HG02588 (cell line): ENCODE measurements at regions not wholly inside any gene's neighbourhood (a gene's known extent, or its start where the extent isn't known, plus 50 kb on each side); places are given as distances from the start of the nearest gene placed in this dataset.
"Not testable (repeated sequence)": the region's sequence is repeated elsewhere in the genome, so short reads cannot be mapped to it uniquely, and the experiment has no call there.

Source experiments
- ATAC-seq: cut with Tn5 transposase; IDR thresholded peaks from one replicate; pipeline ENCODE4 v1.9.1; 2021; ENCODE audit warnings: mild to moderate bottlenecking, moderate library complexity; ENCODE audit not compliant: unreplicated experiment

GRCh38 chr5:121429761-121430160, 421.9 kb upstream of the FTMT start:
- ATAC-seq: no peak

GRCh38 chr5:121430538-121430937, 421.1 kb upstream of the FTMT start:
- ATAC-seq: no peak

- no peak for ATAC-seq
Measured at GRCh38 chr5:121445511-121445910, 406.2 kb upstream of the FTMT start.

GRCh38 chr5:121462441-121462840, 389.2 kb upstream of the FTMT start:
- no peak for ATAC-seq

- not testable (repeated sequence) for ATAC-seq
Measured at GRCh38 chr5:121471222-121471621, 380.5 kb upstream of the FTMT start.

GRCh38 chr5:121478636-121479035, 373.0 kb upstream of the FTMT start:
- no peak for ATAC-seq

- ATAC-seq: no peak
Measured at GRCh38 chr5:121479337-121479736, 372.3 kb upstream of the FTMT start.

GRCh38 chr5:121485281-121485680, 366.4 kb upstream of the FTMT start:
- no peak for ATAC-seq

GRCh38 chr5:121485999-121486398, 365.7 kb upstream of the FTMT start:
- ATAC-seq: not testable (repeated sequence)

GRCh38 chr5:121489972-121490371, 361.7 kb upstream of the FTMT start:
- no peak for ATAC-seq

GRCh38 chr5:121497176-121497575, 354.5 kb upstream of the FTMT start:
- ATAC-seq: no peak

- no peak for ATAC-seq
Measured at GRCh38 chr5:121500310-121500709, 351.4 kb upstream of the FTMT start.

- no peak for ATAC-seq
Measured at GRCh38 chr5:121503111-121503840, 348.4 kb upstream of the FTMT start.

- no peak for ATAC-seq
Measured at GRCh38 chr5:121516997-121517396, 334.7 kb upstream of the FTMT start.

- no peak for ATAC-seq
Measured at GRCh38 chr5:121525706-121526105, 326.0 kb upstream of the FTMT start.

- ATAC-seq: no peak
Measured at GRCh38 chr5:121526908-121527307, 324.8 kb upstream of the FTMT start.

- ATAC-seq: no peak
Measured at GRCh38 chr5:121533814-121534213, 317.9 kb upstream of the FTMT start.

- ATAC-seq: no peak
Measured at GRCh38 chr5:121550989-121551388, 300.7 kb upstream of the FTMT start.

- ATAC-seq: no peak
Measured at GRCh38 chr5:121559832-121560231, 291.9 kb upstream of the FTMT start.

GRCh38 chr5:121572061-121572460, 279.6 kb upstream of the FTMT start:
- ATAC-seq: no peak

- ATAC-seq: no peak
Measured at GRCh38 chr5:121573721-121574382, 277.8 kb upstream of the FTMT start.

GRCh38 chr5:121581588-121581987, 270.1 kb upstream of the FTMT start:
- ATAC-seq: no peak

GRCh38 chr5:121596882-121597281, 254.8 kb upstream of the FTMT start:
- no peak for ATAC-seq
